Liver (tissue), 8 donors: ENCODE measurements at regions not wholly inside any gene's neighbourhood (a gene's known extent, or its start where the extent isn't known, plus 50 kb on each side); places are given as distances from the start of the nearest gene placed in this dataset.
A peak's percentile ranks its signal among the peaks of the same experiment; 100 is the strongest.

Experiments
- DNase-seq: peaks from one replicate; pipeline ENCODE4 v3.0.0-alpha.2; 2017; ENCODE audit warnings: low spot score
- H3K27ac ChIP-seq, 2 donors: one replicate each; pipeline ENCODE4 v1.7.0; 2013; ENCODE audit warnings: inconsistent platforms in 2 of 2, low read length in 2 of 2, control low read depth in 1 of 2, low read depth in 1 of 2, mild to moderate bottlenecking in 1 of 2
- H3K27me3 ChIP-seq, 4 donors: one replicate each; pipeline versions ENCODE4 v1.6.1 to v1.7.0; 2013; ENCODE audit warnings: low read length in 3 of 4, inconsistent platforms in 1 of 4, mild to moderate bottlenecking in 1 of 4, moderate library complexity in 1 of 4; ENCODE audit not compliant: control insufficient read depth in 4 of 4, insufficient read depth in 4 of 4
- H3K36me3 ChIP-seq, 4 donors: one replicate each; pipeline versions ENCODE4 v1.6.1 to v1.7.0; 2013; ENCODE audit warnings: low read length in 3 of 4, mild to moderate bottlenecking in 3 of 4, low read depth in 1 of 4, moderate library complexity in 1 of 4; ENCODE audit not compliant: control insufficient read depth in 4 of 4, insufficient read depth in 3 of 4
- H3K4me1 ChIP-seq, 4 donors: one replicate each; pipeline versions ENCODE4 v1.6.1 to v1.7.0; 2013; ENCODE audit warnings: low read length in 3 of 4, mild to moderate bottlenecking in 3 of 4, moderate library complexity in 1 of 4; ENCODE audit not compliant: control insufficient read depth in 4 of 4, insufficient read depth in 4 of 4
- H3K4me3 ChIP-seq, 3 donors: one replicate each; pipeline versions ENCODE4 v1.6.1 to v1.7.0; 2013; ENCODE audit warnings: low read length in 3 of 3, control low read depth in 1 of 3, low read depth in 1 of 3, mild to moderate bottlenecking in 1 of 3
- H3K9ac ChIP-seq, 2 donors: one replicate each; pipeline ENCODE4 v1.7.0; 2013; ENCODE audit warnings: low read length in 2 of 2, mild to moderate bottlenecking in 2 of 2, moderate library complexity in 2 of 2, control low read depth in 1 of 2, low read depth in 1 of 2
- H3K9me3 ChIP-seq, 4 donors: one replicate each; pipeline versions ENCODE4 v1.6.1 to v1.7.0; 2013; ENCODE audit warnings: low read length in 3 of 4; ENCODE audit not compliant: control insufficient read depth in 4 of 4
- ATF3 ChIP-seq: IDR thresholded peaks from 2 replicates; pipeline ENCODE4 v1.6.1; 2016; ENCODE audit warnings: antibody characterized with exemption
- CTCF ChIP-seq: fragments of 150-350 bp; IDR thresholded peaks from 2 replicates; pipeline ENCODE4 v1.5.1; 2017; ENCODE audit warnings: improper control_type of control experiment, low read depth, low read length; ENCODE audit not compliant: missing input control
- EGR1 ChIP-seq, 2 donors: IDR thresholded peaks; 2 replicates each; pipeline ENCODE4 v1.6.1; 2016 to 2018; ENCODE audit warnings: antibody characterized with exemption in 2 of 2, low read depth in 2 of 2
- FOXA1 ChIP-seq: IDR thresholded peaks from 2 replicates; pipeline ENCODE4 v1.6.1; 2016; ENCODE audit warnings: antibody characterized with exemption
- FOXA2 ChIP-seq: IDR thresholded peaks from 2 replicates; pipeline ENCODE4 v1.6.1; 2016; ENCODE audit warnings: antibody characterized with exemption
- GABPA ChIP-seq, 2 donors: IDR thresholded peaks in 1 of 2; conservative IDR thresholded peaks in 1 of 2; 2 replicates each; pipeline ENCODE4 v1.6.1; 2016; ENCODE audit warnings: antibody characterized with exemption in 2 of 2, mild to moderate bottlenecking in 1 of 2, moderate library complexity in 1 of 2
- HNF4A ChIP-seq, 2 donors: conservative IDR thresholded peaks; 2 replicates each; pipeline ENCODE4 v1.6.1; 2016; ENCODE audit warnings: antibody characterized with exemption in 2 of 2, mild to moderate bottlenecking in 2 of 2
- HNF4G ChIP-seq: IDR thresholded peaks from 2 replicates; pipeline ENCODE4 v1.6.1; 2016; ENCODE audit warnings: antibody characterized with exemption
- JUND ChIP-seq, 2 donors: IDR thresholded peaks; 2 replicates each; pipeline ENCODE4 v1.6.1; 2016; ENCODE audit warnings: antibody characterized with exemption in 2 of 2
- MAX ChIP-seq: IDR thresholded peaks from 2 replicates; pipeline ENCODE4 v1.6.1; 2016; ENCODE audit warnings: antibody characterized with exemption
- NR2F2 ChIP-seq: IDR thresholded peaks from 2 replicates; pipeline ENCODE4 v1.6.1; 2016; ENCODE audit warnings: antibody characterized with exemption
- REST ChIP-seq: IDR thresholded peaks from 2 replicates; pipeline ENCODE4 v1.6.1; 2016; ENCODE audit warnings: antibody characterized with exemption, mild to moderate bottlenecking
- RXRA ChIP-seq, 2 donors: IDR thresholded peaks; 2 replicates each; pipeline ENCODE4 v1.6.1; 2017 to 2018; ENCODE audit warnings: antibody characterized with exemption in 2 of 2, mild to moderate bottlenecking in 1 of 2
- SP1 ChIP-seq: IDR thresholded peaks from 2 replicates; pipeline ENCODE4 v1.6.1; 2018; ENCODE audit warnings: antibody characterized with exemption, mild to moderate bottlenecking
- TAF1 ChIP-seq: conservative IDR thresholded peaks from 2 replicates; pipeline ENCODE4 v1.6.1; 2016; ENCODE audit warnings: antibody characterized with exemption, mild to moderate bottlenecking
- YY1 ChIP-seq: IDR thresholded peaks from 2 replicates; pipeline ENCODE4 v1.6.1; 2016; ENCODE audit warnings: antibody characterized with exemption, mild to moderate bottlenecking
- ZBTB33 ChIP-seq: IDR thresholded peaks from 2 replicates; pipeline ENCODE4 v1.6.1; 2016; ENCODE audit warnings: antibody characterized with exemption
- WGBS: extraction: QIAGEN DNeasy Blood & Tissue Kit; methylation state at CpG from one replicate; pipeline ENCODE4 v1.1.7; 2013; 5-methylcytosine and 5-hydroxymethylcytosine counted together
- donor health status: healthy.
- donor health status: healthy.
- donor health status: healthy.
- donor health status: healthy.
- donor health status: healthy.

GRCh38 chr16:88194397-88195268, 188.1 kb upstream of the ZNF469 start:
- Histone ChIP-seq H3K27me3 (no peaks in the 10 kb centered on the region), H3K4me3 (no peak overlapping the region), H3K4me1 (no peaks in the 10 kb centered on the region), H3K27ac (no peak overlapping the region), H3K36me3 (no peaks in the 10 kb centered on the region), H3K9ac (no peak overlapping the region), H3K9me3 (no peaks in the 10 kb centered on the region)
- peak; percentile 22 for DNase-seq
- 71% methylated on average over 47 of the region's 47 CpGs for WGBS
- TF ChIP-seq MAX (no peak), NR2F2 (no peak), FOXA2 (no peak), EGR1 (IDR thresholded peaks at IDR 0.05; ENCODE audit: low read depth in 2 of 2) (no peak), REST (no peak), CTCF (no peak), HNF4A (conservative IDR thresholded peaks at IDR 0.05) (no peak), RXRA (IDR thresholded peaks at IDR 0.05) (no peak), FOXA1 (no peak), YY1 (no peak), ATF3 (no peak), GABPA (IDR thresholded peaks at IDR 0.05 in 1 of 2, conservative IDR thresholded peaks at IDR 0.05 in 1 of 2) (no peak), JUND (IDR thresholded peaks at IDR 0.05) (no peak), SP1 (no peak)

- Histone ChIP-seq H3K27me3 (no peaks in the 10 kb centered on the region), H3K36me3 (no peaks in the 10 kb centered on the region), H3K27ac (no peak overlapping the region), H3K9ac (no peak overlapping the region), H3K9me3 (no peaks in the 10 kb centered on the region), H3K4me1 (no peaks in the 10 kb centered on the region), H3K4me3 (no peak overlapping the region)
- 77% methylated on average over 10 of the region's 10 CpGs for WGBS
- no peak for TF ChIP-seq TAF1
- no peak for TF ChIP-seq ZBTB33
- TF ChIP-seq REST, result no peak
- no peak for TF ChIP-seq FOXA2
- no peak for TF ChIP-seq NR2F2
- no peak for TF ChIP-seq HNF4G
- no peak for TF ChIP-seq GABPA (IDR thresholded peaks at IDR 0.05 in 1 of 2, conservative IDR thresholded peaks at IDR 0.05 in 1 of 2)
- peak; percentile 20 for DNase-seq
Observed at GRCh38 chr16:88195269-88195705, 187.5 kb upstream of the ZNF469 start.
